GM23338 (cell line): ENCODE measurements at regions not wholly inside any gene's neighbourhood (a gene's known extent, or its start where the extent isn't known, plus 50 kb on each side); places are given as distances from the start of the nearest gene placed in this dataset.
"Not testable (repeated sequence)": the region's sequence is repeated elsewhere in the genome, so short reads cannot be mapped to it uniquely, and the experiment has no call there.

ENCODE experiments used
- ATAC-seq: fragments of 200-7000 bp; cut with Tn5 transposase; 3 replicates; pipeline ENCODE4 v1.9.1; 2020
- DNase-seq: peaks from one replicate; pipeline ENCODE4 v3.0.0-alpha.2; 2015; ENCODE audit warnings: low spot score
- H2AFZ ChIP-seq: fragments of 200-600 bp; sonication (generic); 2 replicates; pipeline ENCODE4 v1.8.0; 2016; ENCODE audit warnings: antibody characterized with exemption, mild to moderate bottlenecking, moderate library complexity
- H3F3A ChIP-seq: fragments of 200-600 bp; sonication (generic); replicated peaks from 2 replicates; pipeline ENCODE4 v1.8.0; 2017; ENCODE audit warnings: antibody characterized with exemption, mixed run types, low read depth
- H3K27ac ChIP-seq: fragments of 200-600 bp; sonication (generic); 2 replicates; pipeline ENCODE4 v1.6.1; 2016; ENCODE audit warnings: low read depth
- H3K27me3 ChIP-seq: fragments of 200-600 bp; sonication (generic); 2 replicates; pipeline ENCODE4 v1.8.0; 2016; ENCODE audit warnings: mild to moderate bottlenecking, mixed run types, moderate library complexity; ENCODE audit not compliant: insufficient read depth
- H3K36me3 ChIP-seq: fragments of 200-600 bp; sonication (generic); 2 replicates; pipeline ENCODE4 v1.8.0; 2016; ENCODE audit warnings: mild to moderate bottlenecking; ENCODE audit not compliant: insufficient read depth
- H3K4me1 ChIP-seq: fragments of 200-600 bp; sonication (generic); 2 replicates; pipeline ENCODE4 v1.8.0; 2016; ENCODE audit warnings: mild to moderate bottlenecking, moderate library complexity; ENCODE audit not compliant: insufficient read depth
- H3K4me2 ChIP-seq: fragments of 200-600 bp; sonication (generic); 2 replicates; pipeline ENCODE4 v1.7.1; 2017; ENCODE audit warnings: mixed run types
- H3K4me3 ChIP-seq: fragments of 200-600 bp; sonication (generic); 2 replicates; pipeline ENCODE4 v1.6.1; 2016; ENCODE audit warnings: mixed run types
- H3K79me2 ChIP-seq: fragments of 200-600 bp; sonication (generic); replicated peaks from 2 replicates; pipeline ENCODE4 v1.8.0; 2017; ENCODE audit warnings: mild to moderate bottlenecking; ENCODE audit not compliant: insufficient read depth
- H3K9me2 ChIP-seq: fragments of 200-600 bp; sonication (generic); 2 replicates; pipeline ENCODE4 v1.8.0; 2017; ENCODE audit not compliant: insufficient read depth
- H4K20me1 ChIP-seq: fragments of 200-600 bp; sonication (generic); replicated peaks from 2 replicates; pipeline ENCODE4 v1.8.0; 2017; ENCODE audit warnings: mild to moderate bottlenecking; ENCODE audit not compliant: insufficient read depth
- H3K27ac Mint-ChIP-seq: 2 replicates; pipeline ENCODE4 v1.8.0; 2020; ENCODE audit warnings: inconsistent platforms, mild to moderate bottlenecking, moderate library complexity, mixed read lengths
- H3K27me3 Mint-ChIP-seq: 3 replicates; pipeline ENCODE4 v1.8.0; 2022; ENCODE audit warnings: low read depth, mild to moderate bottlenecking, moderate library complexity, mixed read lengths, inconsistent platforms; ENCODE audit not compliant: insufficient read depth, poor library complexity
- H3K36me3 Mint-ChIP-seq: 3 replicates; pipeline ENCODE4 v1.8.0; 2021; ENCODE audit warnings: low read depth, mild to moderate bottlenecking, inconsistent platforms, moderate library complexity, mixed read lengths
- H3K4me1 Mint-ChIP-seq: 3 replicates; pipeline ENCODE4 v1.8.0; 2020; ENCODE audit warnings: mild to moderate bottlenecking, inconsistent platforms, mixed read lengths
- H3K4me3 Mint-ChIP-seq: 3 replicates; pipeline ENCODE4 v1.8.0; 2021; ENCODE audit warnings: moderate library complexity, mild to moderate bottlenecking, inconsistent platforms, mixed read lengths
- H3K9me3 Mint-ChIP-seq: 3 replicates; pipeline ENCODE4 v1.8.0; 2020; ENCODE audit warnings: moderate library complexity, mild to moderate bottlenecking, inconsistent platforms, mixed read lengths
- EZH2phosphoT487 ChIP-seq: fragments of 200-600 bp; sonication (generic); IDR thresholded peaks from one replicate; pipeline ENCODE4 v1.8.1; 2018; ENCODE audit warnings: antibody characterized with exemption; ENCODE audit not compliant: unreplicated experiment
- NANOG ChIP-seq: IDR thresholded peaks from 2 replicates; pipeline ENCODE4 v1.6.1; 2016; ENCODE audit warnings: antibody characterized with exemption, borderline replicate concordance
- REST ChIP-seq: IDR thresholded peaks from one replicate; pipeline ENCODE4 v1.6.1; 2018; ENCODE audit warnings: antibody characterized with exemption; ENCODE audit not compliant: unreplicated experiment
- TF ChIP-seq, protein P1 (sequence below): fragments of 250-450 bp; sonication (Bioruptor Pico); IDR thresholded peaks from 2 replicates; pipeline ENCODE4 v1.5.0; 2020; ENCODE audit warnings: mild to moderate bottlenecking, moderate library complexity

DNA sequence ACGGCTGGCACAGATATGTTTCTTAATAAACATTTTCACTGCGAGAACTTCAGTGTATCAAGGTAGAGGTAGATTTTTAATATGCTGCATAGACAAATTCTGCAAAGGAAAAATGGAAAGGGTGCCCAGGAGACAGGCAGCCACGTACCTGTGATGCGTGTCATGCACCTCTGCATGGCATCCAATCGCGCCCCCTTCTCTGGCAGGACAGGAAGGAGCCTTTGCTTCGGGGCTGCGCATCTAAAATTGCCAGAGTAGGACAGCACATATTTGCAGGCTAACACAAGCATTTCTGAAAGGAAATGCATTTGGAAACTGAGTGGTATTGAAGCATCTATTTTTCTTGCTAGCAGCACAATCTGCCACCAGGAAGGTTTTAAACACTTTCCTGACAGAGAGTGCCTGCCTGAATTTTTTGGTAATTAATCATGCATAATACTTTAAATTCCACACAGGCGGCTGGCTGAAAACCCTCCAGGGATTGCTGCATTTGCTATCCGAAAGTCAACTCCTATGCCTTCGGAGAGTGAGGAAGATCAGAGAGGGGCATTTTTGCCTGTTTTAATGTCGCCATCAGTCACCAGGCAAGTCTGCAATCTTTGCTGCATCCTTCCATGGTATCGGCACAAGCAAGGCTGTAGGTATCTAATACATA lies 165.1 kb upstream of the ATP10A start:
- no peaks in the 10 kb centered on the region for H3K9me3 Mint-ChIP-seq
- no peaks in the 10 kb centered on the region for H3F3A ChIP-seq
- ATAC-seq = no peak
- no peak overlapping the region for H3K4me2 ChIP-seq
- H3K27ac ChIP-seq = no peak overlapping the region
- H3K27me3 Mint-ChIP-seq = peaks cover 6% of the 10 kb centered on the region
- peaks cover 5% of the 10 kb centered on the region; the same call in 1 of the 2 replicates for H3K4me1 ChIP-seq
- no peaks in the 10 kb centered on the region for H3K27me3 ChIP-seq
- peak; percentile 11 for DNase-seq
- H3K4me1 Mint-ChIP-seq = peaks cover 14% of the 10 kb centered on the region
- H3K79me2 ChIP-seq = no peaks in the 10 kb centered on the region
- no peaks in the 10 kb centered on the region for H4K20me1 ChIP-seq
- H3K4me3 Mint-ChIP-seq = no peak overlapping the region
- H3K27ac Mint-ChIP-seq = no peak overlapping the region
- peak overlapping the region; percentile 45; the same call in 1 of the 2 replicates for H2AFZ ChIP-seq
- no peaks in the 10 kb centered on the region for H3K9me2 ChIP-seq
- H3K36me3 ChIP-seq = no peaks in the 10 kb centered on the region
- TF ChIP-seq NANOG (no peak), EZH2phosphoT487 (no peak)
- no peaks in the 10 kb centered on the region for H3K36me3 Mint-ChIP-seq
- H3K4me3 ChIP-seq = no peak overlapping the region

DNA sequence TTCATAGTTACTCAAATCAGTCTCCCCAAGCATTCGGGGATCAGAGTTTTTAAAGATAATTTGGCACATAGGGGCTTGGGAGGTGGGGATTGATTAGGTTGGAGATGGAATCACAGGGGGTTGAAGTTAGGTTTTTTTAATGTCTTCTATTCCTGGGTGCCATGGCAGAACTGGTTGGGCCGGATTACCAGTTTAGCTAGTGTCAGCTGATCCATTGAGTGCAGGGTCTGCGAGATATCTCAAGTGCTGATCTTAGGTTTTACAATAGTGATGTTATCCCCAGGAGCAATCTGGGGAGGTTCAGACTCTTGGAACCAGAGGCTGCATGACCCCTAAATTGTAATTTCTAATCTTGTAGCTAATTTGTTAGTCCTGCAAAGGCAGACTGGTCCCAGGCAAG lies 163.5 kb upstream of the ATP10A start:
- H3K36me3 Mint-ChIP-seq, H3K9me3 Mint-ChIP-seq, H3K27ac ChIP-seq, H3K36me3 ChIP-seq, H3K79me2 ChIP-seq, H3K27me3 Mint-ChIP-seq, H3K27ac Mint-ChIP-seq, H3K9me2 ChIP-seq, ATAC-seq, H3F3A ChIP-seq, H3K4me2 ChIP-seq, H4K20me1 ChIP-seq, H3K4me1 ChIP-seq, H3K4me3 Mint-ChIP-seq, H2AFZ ChIP-seq, H3K4me3 ChIP-seq, DNase-seq, H3K27me3 ChIP-seq: not testable (repeated sequence)
- peaks cover 14% of the 10 kb centered on the region for H3K4me1 Mint-ChIP-seq

GRCh38 chr15:26024241-26024640 lies 161.1 kb upstream of the ATP10A start:
- H3K27ac Mint-ChIP-seq = no peak overlapping the region
- peaks cover 4% of the 10 kb centered on the region for H3K27me3 Mint-ChIP-seq
- H3K4me1 ChIP-seq = peaks cover 5% of the 10 kb centered on the region; the same call in 1 of the 2 replicates
- no peaks in the 10 kb centered on the region for H4K20me1 ChIP-seq
- H3K4me1 Mint-ChIP-seq = peaks cover 12% of the 10 kb centered on the region
- no peak overlapping the region for H3K4me2 ChIP-seq
- H3K9me3 Mint-ChIP-seq = no peaks in the 10 kb centered on the region
- no peaks in the 10 kb centered on the region for H3K36me3 Mint-ChIP-seq
- H3K79me2 ChIP-seq = no peaks in the 10 kb centered on the region
- H3K9me2 ChIP-seq = peaks cover 17% of the 10 kb centered on the region; the same call in 1 of the 2 replicates
- no peak overlapping the region for H3K4me3 ChIP-seq
- no peak overlapping the region for H2AFZ ChIP-seq
- no peaks in the 10 kb centered on the region for H3F3A ChIP-seq
- H3K4me3 Mint-ChIP-seq = no peak overlapping the region
- DNase-seq (no peak), ATAC-seq (no peak)
- no peak overlapping the region for H3K27ac ChIP-seq
- H3K36me3 ChIP-seq = no peaks in the 10 kb centered on the region
- no peaks in the 10 kb centered on the region for H3K27me3 ChIP-seq
- TF ChIP-seq, protein P1, sequence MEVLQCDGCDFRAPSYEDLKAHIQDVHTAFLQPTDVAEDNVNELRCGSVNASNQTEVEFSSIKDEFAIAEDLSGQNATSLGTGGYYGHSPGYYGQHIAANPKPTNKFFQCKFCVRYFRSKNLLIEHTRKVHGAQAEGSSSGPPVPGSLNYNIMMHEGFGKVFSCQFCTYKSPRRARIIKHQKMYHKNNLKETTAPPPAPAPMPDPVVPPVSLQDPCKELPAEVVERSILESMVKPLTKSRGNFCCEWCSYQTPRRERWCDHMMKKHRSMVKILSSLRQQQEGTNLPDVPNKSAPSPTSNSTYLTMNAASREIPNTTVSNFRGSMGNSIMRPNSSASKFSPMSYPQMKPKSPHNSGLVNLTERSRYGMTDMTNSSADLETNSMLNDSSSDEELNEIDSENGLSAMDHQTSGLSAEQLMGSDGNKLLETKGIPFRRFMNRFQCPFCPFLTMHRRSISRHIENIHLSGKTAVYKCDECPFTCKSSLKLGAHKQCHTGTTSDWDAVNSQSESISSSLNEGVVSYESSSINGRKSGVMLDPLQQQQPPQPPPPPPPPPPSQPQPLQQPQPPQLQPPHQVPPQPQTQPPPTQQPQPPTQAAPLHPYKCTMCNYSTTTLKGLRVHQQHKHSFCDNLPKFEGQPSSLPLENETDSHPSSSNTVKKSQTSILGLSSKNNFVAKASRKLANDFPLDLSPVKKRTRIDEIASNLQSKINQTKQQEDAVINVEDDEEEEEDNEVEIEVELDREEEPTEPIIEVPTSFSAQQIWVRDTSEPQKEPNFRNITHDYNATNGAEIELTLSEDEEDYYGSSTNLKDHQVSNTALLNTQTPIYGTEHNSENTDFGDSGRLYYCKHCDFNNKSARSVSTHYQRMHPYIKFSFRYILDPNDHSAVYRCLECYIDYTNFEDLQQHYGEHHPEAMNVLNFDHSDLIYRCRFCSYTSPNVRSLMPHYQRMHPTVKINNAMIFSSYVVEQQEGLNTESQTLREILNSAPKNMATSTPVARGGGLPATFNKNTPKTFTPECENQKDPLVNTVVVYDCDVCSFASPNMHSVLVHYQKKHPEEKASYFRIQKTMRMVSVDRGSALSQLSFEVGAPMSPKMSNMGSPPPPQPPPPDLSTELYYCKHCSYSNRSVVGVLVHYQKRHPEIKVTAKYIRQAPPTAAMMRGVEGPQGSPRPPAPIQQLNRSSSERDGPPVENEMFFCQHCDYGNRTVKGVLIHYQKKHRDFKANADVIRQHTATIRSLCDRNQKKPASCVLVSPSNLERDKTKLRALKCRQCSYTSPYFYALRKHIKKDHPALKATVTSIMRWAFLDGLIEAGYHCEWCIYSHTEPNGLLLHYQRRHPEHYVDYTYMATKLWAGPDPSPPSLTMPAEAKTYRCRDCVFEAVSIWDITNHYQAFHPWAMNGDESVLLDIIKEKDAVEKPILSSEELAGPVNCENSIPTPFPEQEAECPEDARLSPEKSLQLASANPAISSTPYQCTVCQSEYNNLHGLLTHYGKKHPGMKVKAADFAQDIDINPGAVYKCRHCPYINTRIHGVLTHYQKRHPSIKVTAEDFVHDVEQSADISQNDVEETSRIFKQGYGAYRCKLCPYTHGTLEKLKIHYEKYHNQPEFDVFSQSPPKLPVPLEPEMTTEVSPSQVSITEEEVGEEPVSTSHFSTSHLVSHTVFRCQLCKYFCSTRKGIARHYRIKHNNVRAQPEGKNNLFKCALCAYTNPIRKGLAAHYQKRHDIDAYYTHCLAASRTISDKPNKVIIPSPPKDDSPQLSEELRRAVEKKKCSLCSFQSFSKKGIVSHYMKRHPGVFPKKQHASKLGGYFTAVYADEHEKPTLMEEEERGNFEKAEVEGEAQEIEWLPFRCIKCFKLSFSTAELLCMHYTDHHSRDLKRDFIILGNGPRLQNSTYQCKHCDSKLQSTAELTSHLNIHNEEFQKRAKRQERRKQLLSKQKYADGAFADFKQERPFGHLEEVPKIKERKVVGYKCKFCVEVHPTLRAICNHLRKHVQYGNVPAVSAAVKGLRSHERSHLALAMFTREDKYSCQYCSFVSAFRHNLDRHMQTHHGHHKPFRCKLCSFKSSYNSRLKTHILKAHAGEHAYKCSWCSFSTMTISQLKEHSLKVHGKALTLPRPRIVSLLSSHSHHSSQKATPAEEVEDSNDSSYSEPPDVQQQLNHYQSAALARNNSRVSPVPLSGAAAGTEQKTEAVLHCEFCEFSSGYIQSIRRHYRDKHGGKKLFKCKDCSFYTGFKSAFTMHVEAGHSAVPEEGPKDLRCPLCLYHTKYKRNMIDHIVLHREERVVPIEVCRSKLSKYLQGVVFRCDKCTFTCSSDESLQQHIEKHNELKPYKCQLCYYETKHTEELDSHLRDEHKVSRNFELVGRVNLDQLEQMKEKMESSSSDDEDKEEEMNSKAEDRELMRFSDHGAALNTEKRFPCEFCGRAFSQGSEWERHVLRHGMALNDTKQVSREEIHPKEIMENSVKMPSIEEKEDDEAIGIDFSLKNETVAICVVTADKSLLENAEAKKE (CRISPR knock-in tag) = no peak
- TF ChIP-seq REST = no peak
